HG02798 (cell line): ENCODE measurements at regions not wholly inside any gene's neighbourhood (a gene's known extent, or its start where the extent isn't known, plus 50 kb on each side); places are given as distances from the start of the nearest gene placed in this dataset.
A peak's percentile ranks its signal among the peaks of the same experiment; 100 is the strongest.
"Not testable (repeated sequence)": the region's sequence is repeated elsewhere in the genome, so short reads cannot be mapped to it uniquely, and the experiment has no call there.

Experiments used
- ATAC-seq: cut with Tn5 transposase; IDR thresholded peaks from one replicate; pipeline ENCODE4 v1.9.1; 2021; ENCODE audit warnings: mild to moderate bottlenecking; ENCODE audit not compliant: unreplicated experiment, poor library complexity

DNA sequence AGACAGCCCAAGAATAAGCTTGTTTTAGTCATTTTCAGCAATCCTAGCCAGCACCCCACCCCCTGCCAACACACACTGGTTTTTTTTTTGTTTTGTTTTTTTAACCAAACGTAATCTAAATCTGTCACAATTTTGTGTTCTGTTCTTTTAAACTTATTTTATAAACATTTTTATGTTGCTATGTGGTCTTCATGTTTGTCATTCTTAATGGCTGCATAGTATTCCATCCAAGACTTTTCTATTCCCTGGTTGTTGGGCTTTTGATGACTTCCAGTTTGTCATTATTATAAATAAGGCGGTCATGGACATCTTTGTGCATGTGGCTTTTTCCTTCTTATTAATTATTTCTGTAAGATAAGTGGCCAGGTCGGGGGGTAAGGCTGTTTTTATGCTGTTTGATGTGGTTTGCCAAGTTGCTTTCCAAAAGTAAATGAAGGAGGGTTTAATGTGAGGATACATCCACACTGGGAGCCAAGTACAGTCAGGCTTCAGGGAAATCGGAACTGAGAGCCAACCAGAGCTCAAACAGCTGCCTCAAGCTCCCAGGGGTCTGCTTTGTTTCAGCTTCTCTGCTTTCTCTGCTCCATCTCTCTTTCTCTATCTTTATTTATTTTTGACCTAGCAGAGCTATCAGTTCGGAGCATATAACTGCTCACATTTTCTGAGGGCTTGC is 125.8 kb downstream of the VEGFA start:
- ATAC-seq: no peak

DNA sequence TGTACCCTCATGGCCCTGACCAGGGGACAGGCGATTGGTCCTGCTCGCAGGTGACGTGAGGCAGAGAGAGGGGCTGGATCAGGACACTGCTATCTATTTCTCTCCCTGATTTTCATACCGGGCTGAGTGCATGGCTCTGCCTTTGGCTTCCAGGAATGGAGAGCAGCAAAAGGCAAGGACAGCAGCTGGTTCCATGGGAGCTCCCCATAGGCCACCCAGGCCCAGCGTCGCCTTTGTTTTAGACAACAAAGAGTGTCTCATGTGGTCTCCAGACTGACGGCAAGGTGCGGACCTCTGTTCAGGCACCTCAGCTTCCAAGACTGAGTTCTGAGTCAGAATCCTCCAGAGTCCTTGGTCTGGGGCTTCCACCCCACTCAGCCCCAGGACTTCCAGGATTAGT is 123.1 kb downstream of the VEGFA start:
- no peak for ATAC-seq

DNA sequence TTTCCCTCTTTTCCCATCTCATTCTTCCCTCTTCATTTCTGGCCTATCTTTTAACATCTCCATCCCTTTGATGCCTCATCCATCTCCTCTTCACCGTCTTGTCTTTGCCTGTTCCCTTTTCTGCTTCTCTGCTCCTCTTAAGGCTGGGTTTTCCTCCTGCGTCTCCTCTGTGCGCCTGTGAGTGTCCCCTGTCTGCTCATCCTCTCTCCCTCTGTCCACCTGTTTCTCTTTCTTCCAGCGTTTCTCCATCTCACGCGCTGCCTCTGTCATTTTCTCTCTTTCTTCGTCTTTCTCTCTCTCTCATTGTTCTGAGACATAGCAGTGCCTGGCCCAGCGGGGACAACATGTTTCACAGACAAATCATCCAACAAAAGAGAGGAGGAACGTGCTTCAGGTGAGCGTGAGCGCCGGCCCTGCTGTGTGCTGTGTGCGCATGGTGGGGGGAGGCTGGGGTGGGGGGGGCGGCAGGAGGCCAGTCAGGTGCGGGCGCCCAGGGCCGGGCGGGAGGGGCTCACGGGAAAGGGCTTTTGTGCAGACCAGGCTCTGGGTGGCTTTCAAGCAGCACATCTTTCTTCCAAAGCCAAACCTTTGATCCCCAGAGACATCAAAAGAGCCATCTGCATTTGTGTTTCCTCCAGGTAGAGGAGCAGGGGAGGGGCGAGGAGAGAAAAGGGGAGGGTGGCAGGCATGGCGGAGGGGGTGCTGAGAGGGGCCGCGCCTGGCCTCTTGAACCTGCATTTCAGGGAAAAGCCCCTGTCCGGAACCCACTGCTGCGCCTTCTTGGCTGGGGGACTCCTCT is 121.3 kb downstream of the VEGFA start:
- ATAC-seq: no peak

DNA sequence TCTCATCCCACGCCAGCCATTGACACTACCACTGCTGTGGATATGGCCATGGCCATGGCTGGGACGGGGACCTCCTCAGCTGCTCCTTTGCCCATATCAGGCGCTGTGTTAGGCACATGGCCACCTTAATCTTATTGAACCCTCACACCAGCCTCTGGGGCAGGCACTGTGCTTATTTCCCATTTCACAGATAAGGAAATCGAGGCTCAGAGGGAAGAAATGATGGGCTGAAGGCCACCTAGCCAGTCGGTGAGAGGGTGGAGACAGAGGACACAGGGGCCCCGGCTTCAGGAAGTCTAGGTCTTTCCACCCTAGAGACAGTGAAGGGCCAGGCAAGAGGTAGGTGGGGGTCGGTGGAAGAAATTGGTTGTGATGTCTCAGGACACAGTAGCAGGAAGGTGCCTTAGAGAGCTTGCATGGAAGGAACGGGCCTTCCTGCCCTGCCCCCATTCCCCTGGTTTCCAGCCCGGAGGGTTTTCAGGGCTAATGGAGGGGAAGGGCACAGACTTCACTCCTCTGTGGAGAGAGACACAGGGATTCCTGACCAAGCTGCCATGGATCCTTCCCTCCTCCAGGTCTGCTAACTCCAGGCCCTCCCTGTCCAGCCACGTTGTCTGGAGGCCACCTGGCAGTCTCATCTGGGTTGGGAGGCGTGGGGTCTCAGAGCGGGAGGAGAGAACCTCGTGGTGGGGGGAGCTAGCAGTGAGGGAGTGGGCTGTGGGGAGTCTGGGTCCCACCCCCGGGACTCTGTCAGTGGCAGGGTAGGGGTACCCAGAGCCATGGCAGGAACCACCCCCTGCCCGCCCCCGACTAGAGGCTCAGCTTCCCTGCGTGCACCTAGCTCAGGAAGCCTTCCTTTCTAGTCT is 120.4 kb downstream of the VEGFA start:
- no peak for ATAC-seq

DNA sequence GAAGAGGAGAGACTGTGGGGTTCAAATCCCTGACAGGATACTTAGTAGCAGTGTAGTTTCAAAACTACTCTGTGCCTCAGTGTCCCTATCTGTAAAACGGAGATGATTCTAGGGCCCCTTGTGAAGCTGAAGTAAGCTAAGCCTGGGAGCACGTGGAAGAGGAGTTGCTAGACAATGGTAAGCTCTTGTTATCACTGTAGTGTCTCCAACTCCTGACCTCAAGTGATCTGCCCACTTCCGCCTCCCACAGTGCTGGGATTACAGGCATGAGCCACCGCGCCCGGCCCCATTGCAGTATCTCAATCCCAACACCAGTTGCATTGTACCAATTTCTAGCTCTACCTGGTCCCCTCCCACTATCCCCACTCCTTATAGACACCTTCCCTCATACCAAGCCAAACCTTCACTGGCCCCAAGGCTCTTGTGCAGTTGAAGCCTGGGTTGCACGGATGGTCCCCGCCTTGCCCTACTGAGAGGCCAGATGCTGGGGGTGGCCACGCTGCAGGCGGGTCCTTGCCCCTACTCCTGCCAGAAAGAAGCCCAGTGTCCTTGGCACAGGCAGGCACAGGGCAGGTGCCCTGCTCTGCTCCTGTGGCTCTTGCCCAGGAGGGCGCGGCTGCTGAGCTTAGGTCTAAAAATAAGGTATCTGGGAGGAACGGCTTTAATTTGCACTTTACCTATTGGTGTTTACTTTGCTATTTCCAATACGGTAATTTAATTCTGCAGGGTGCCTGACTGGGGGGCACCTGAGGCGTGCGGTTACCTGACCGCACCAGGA is 118.1 kb downstream of the VEGFA start:
- ATAC-seq: no peak

DNA sequence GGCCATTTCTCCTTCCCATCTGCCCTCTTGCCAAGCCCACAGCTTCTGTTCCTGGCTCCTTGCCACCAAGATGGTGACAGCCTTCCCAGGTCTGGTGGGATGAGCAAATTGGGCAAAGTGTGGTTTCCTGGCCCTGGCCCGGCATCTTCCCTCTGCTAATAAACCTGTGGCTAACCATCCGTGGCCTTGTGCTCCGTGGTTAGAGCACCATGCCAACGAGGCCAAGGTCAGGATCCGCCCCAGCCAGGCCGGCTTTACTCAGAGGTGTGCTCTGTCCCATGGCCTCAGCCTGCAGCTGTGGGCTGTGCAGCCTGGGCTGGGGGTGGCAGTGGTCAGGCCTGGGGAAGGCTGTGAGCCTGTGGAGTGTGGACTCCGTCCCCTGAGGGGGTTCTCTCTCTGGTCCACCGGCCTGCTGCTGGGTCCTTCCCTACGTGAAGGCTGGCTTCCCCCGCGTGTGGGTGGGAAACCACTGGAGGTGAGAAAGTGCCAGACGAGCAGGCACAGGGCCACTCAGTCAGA is 117.4 kb downstream of the VEGFA start:
- no peak for ATAC-seq

DNA sequence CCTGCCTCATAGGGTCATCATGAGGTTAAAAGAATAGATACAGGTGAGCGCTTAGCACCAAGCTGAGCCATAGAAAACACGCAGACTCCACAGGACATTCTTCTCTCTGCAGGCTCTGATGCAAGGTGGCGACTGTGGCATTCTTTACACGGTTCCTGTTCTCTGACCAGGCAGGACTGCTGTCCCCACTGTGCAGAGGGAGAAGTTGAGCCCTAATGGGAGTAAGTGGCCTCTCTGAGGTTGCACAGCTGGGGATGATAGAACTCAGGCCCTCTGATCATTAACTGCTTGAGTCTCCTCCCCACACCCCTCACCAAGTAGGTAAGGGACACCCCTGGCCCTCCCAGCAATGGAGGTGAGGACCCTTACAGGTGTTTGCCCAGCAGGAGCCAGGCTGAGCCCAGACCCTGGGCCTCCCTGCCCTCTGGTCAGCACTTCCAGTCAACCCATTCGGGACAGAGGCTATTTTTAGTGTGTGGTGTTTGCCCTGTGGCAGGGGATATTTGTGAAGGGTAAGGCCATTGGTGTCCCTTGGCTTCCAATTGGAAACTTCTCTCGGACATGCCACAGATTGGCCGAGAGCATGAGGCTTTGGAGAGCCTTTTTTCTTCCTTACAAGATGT is 116.8 kb downstream of the VEGFA start:
- ATAC-seq: no peak

DNA sequence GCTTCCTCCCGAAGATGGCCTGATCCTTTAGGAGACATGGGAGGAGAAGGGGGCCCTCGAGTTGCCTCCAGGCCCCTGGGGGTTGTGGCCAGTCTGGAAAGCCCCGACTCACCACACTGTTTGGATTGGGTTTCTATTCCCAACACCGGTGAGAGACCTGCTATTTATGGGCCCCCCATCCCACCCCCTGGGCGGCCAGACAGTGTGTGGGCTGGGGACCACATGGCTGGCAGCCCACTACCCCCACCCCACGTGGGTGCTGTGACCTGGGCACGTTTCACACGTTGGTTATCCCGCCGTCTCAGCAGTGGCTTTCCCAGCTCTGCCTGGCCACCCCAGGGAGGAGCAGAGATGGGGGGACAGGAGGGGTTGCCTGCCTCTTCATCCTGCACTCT is 116.1 kb downstream of the VEGFA start:
- no peak for ATAC-seq

DNA sequence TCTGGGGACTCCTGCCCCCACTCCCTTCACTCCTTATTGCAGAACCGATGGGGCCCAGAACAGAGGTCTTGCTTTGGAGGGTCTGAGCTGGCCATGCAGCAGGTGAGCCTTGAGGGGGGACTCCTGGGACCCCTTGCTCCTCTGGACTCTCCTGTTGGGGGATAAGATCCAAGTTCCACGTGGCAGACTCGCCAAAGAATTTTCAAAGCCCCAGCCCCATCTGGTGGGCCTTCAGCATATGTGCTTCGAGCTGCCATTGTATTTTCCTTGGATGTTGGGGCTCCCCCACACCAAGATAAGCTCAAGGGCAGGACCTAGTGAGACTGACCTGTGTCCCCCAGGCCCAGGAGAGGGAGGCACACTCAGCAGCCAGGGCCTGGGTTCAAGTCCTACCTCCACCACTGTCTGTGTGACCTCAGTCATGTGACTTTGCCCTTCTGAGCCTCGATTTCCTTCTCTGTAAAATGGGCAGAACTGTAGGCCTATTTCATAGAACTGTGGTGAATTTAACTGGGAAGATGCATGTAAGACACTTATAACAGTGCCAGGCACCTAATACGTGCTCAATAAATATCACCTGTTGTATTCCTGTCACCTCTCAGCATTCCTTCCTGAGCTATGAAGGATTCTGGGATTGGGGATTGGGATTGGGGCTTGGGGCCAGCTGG is 115.5 kb downstream of the VEGFA start:
- ATAC-seq: no peak

DNA sequence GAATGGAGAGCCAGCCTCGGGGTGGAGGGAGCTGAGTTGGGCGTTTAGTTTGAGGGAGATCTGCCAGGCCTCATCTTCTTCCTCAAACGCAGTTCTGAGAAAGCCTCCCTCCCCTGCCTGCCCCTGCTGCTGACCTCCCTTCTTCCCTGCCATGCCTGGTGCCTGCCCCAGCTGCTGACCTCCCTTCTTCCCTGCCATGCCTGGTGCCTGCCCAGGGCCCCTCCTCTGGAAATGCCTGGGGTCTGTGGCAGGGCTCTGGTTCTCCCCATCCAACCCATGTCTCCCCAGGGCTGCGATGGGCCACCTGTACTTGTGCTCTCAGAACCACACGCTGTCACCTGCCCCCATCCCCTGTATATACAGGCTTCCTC is 114.6 kb downstream of the VEGFA start:
- ATAC-seq: no peak

DNA sequence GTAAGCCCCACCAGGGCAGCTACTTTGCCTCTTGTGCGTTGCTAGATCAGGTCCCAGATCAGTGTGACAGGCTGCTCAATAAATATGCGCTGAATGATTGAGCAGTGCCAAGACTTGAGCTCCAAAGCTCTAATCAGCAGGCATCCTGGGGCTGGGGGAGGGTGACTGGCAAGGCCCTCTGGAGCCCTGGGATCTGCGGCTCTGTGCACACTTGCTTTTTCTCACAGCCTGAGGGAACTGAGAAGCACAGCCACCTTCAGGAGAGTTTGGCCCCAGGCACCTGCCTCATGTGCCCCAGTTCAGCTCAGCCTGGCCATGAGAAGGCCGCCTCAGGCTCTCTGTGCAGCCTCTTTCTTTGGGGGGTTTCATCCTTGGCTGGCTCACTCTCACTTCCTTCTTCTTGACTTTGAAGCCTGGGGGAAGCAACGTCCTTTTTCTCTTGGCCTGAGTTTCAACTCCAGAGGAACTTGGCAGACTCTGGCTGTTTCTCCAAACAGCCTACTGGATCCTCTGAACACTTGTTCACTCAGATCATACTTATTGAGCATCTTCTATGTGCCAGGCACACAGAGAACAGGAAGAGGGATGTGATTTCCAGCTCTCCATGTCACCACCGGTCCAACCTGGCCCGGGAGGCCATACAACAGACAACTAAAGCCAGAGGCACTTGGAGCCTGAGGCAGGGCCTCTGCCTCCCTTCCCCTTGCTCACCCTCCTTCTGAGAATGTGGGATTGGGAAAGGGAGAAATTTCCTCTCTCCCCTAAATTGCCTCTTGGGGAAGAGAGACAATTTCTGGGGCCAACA is 114.0 kb downstream of the VEGFA start:
- ATAC-seq: peak; percentile 61

DNA sequence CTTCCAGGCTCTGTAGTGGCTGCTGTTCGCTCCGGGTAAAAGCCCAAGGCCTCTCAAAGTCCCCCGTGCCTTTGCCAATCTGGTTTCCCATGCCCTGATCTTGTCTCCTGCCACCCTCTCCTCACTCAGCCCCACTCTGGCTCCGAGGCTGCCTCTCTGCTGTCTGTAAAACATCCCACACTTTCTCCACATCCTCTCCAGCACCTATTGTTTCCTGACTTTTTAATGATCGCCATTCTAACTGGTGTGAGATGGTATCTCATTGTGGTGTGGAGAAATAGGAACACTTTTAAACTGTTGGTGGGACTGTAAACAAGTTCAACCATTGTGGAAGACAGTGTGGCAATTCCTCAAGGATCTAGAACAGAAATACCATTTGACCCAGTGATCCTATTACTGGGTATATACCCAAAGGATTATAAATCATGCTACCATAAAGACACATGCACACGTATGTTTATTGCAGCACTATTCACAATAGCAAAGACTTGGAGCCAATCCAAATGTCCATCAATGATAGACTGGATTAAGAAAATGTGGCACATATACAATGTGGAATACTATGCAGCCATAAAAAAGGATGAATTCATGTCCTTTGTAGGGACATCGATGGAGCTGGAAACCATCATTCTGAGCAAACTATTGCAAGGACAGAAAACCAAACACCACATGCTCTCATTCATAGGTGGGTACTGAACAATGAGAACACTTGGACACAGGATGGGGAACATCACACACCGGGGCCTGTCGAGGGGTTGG is 112.9 kb downstream of the VEGFA start:
- ATAC-seq: not testable (repeated sequence)

DNA sequence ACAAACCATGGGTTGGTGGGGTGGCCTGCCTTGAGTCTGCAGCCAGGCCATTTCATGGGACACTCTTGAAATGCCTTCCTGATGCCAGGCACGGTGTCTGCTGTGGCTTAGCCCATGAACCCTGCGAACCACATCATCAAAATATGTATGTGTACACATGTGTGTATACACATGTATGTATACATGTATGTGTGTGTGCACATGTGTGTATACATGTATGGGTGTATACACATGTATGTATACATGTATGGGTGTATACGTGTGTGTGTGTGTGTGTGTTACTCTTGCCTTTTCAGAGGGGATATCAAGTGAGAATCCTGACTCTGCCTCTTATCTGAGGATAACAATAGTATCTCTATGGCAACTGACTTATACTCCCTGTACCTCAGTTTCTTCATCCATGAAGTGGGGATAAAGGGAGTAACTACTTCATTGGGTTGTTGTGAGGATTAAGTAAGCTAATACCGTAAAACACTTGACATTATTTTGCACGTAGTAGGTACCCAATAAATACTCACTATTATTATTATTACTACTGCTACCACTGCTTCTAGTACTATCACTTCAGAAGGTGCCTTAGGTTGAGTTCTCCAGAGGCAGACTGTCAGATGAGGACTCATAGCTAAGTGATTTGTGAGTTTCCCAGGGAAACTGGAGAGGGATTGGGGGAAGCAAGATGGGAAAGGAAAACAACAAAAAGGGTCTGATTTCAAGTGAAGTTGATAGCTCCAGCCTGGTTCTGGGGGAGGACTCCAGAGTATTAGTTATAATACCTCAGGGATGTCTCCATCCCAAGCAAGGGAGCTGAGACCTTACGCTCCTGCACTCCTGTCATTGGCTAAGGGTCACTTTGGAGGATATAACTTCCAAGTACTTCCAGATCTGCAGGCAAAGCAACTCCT is 110.5 kb downstream of the VEGFA start:
- ATAC-seq: no peak

DNA sequence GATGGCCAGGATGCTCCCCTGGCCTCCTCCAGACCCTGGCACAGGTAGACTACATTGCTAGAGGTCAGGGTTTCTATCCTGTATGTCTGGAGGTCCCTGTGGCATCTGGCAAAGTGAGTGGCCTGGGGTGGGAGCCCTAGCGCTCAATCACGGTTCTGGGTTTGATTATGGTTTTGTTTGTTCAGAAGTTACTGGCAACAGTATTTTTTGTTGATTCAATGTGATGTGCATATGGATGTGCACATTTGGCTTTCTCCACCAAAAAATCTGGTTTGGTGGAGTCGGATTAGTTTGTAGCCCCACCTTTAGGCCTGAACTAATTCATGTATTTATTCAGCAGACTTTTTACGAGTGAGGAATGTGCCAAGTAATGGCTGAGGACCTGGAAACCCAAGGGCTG is 109.7 kb downstream of the VEGFA start:
- no peak for ATAC-seq

DNA sequence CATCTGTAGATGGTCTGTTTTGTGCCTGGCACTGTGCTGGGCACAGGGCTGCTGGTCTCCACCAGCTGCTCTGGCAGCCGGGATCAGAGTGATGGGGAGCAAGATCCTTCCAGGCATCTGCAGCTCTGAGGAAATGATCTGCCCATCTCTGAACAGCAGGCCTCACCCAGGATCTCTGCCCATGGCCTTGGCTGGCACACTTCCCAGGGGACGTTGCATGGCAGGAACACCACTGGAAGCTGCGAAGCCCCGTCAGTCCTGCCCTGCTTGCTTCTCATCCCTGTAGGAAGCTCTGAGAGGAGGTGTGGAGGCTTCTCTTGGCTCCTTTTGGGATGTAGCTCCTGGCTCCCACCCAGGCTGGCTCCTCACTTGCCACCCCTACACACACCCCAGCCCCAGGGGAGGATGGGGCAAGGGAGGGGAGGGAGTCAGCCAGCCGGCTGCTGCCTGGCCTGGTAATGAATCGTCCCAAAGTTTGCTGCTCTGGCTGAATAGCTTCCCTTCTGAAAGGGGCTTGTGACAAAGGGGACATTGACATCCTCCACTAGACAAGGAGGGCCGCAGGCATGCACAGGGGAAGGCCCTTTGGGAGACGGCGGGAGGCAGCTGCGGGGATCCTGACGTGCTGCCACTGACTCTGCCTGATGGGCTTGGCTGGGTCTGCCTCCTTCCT is 108.9 kb downstream of the VEGFA start:
- ATAC-seq: no peak

DNA sequence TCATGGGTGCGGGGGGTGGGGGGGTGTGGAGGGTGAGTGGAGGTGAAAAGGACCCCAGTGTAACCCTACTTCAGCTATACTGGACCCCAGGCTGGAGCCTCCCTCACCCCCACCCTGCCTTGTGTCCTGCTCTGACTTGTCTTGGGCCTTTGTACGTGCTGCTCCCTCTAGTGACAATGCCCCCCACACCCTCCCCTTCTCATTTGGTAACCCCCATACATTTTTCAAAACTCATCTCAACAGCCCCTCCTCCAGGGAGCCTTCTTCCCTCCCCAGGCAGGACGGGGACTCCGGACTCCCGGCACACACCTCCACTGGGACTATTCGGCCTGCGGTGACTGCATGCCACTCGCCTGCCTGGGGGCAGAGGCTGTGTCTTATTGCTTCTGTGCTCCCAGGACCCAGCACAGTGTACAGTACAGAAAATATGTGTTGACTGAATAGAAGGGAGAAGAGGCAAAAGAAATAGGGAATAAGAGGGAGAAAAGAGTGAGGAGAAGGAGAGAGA is 108.2 kb downstream of the VEGFA start:
- no peak for ATAC-seq
